GM23338 (cell line): ENCODE measurements at regions not wholly inside any gene's neighbourhood (a gene's known extent, or its start where the extent isn't known, plus 50 kb on each side); places are given as distances from the start of the nearest gene placed in this dataset.
A peak's percentile ranks its signal among the peaks of the same experiment; 100 is the strongest.

Experiments used
- ATAC-seq: fragments of 200-7000 bp; cut with Tn5 transposase; 3 replicates; pipeline ENCODE4 v1.9.1; 2020
- DNase-seq: peaks from one replicate; pipeline ENCODE4 v3.0.0-alpha.2; 2015; ENCODE audit warnings: low spot score
- H2AFZ ChIP-seq: fragments of 200-600 bp; sonication (generic); 2 replicates; pipeline ENCODE4 v1.8.0; 2016; ENCODE audit warnings: antibody characterized with exemption, mild to moderate bottlenecking, moderate library complexity
- H3F3A ChIP-seq: fragments of 200-600 bp; sonication (generic); replicated peaks from 2 replicates; pipeline ENCODE4 v1.8.0; 2017; ENCODE audit warnings: antibody characterized with exemption, mixed run types, low read depth
- H3K27ac ChIP-seq: fragments of 200-600 bp; sonication (generic); 2 replicates; pipeline ENCODE4 v1.6.1; 2016; ENCODE audit warnings: low read depth
- H3K27me3 ChIP-seq: fragments of 200-600 bp; sonication (generic); 2 replicates; pipeline ENCODE4 v1.8.0; 2016; ENCODE audit warnings: mild to moderate bottlenecking, mixed run types, moderate library complexity; ENCODE audit not compliant: insufficient read depth
- H3K36me3 ChIP-seq: fragments of 200-600 bp; sonication (generic); 2 replicates; pipeline ENCODE4 v1.8.0; 2016; ENCODE audit warnings: mild to moderate bottlenecking; ENCODE audit not compliant: insufficient read depth
- H3K4me1 ChIP-seq: fragments of 200-600 bp; sonication (generic); 2 replicates; pipeline ENCODE4 v1.8.0; 2016; ENCODE audit warnings: mild to moderate bottlenecking, moderate library complexity; ENCODE audit not compliant: insufficient read depth
- H3K4me2 ChIP-seq: fragments of 200-600 bp; sonication (generic); 2 replicates; pipeline ENCODE4 v1.7.1; 2017; ENCODE audit warnings: mixed run types
- H3K4me3 ChIP-seq: fragments of 200-600 bp; sonication (generic); 2 replicates; pipeline ENCODE4 v1.6.1; 2016; ENCODE audit warnings: mixed run types
- H3K79me2 ChIP-seq: fragments of 200-600 bp; sonication (generic); replicated peaks from 2 replicates; pipeline ENCODE4 v1.8.0; 2017; ENCODE audit warnings: mild to moderate bottlenecking; ENCODE audit not compliant: insufficient read depth
- H3K9me2 ChIP-seq: fragments of 200-600 bp; sonication (generic); 2 replicates; pipeline ENCODE4 v1.8.0; 2017; ENCODE audit not compliant: insufficient read depth
- H4K20me1 ChIP-seq: fragments of 200-600 bp; sonication (generic); replicated peaks from 2 replicates; pipeline ENCODE4 v1.8.0; 2017; ENCODE audit warnings: mild to moderate bottlenecking; ENCODE audit not compliant: insufficient read depth
- H3K27ac Mint-ChIP-seq: 2 replicates; pipeline ENCODE4 v1.8.0; 2020; ENCODE audit warnings: inconsistent platforms, mild to moderate bottlenecking, moderate library complexity, mixed read lengths
- H3K27me3 Mint-ChIP-seq: 3 replicates; pipeline ENCODE4 v1.8.0; 2022; ENCODE audit warnings: low read depth, mild to moderate bottlenecking, moderate library complexity, mixed read lengths, inconsistent platforms; ENCODE audit not compliant: insufficient read depth, poor library complexity
- H3K36me3 Mint-ChIP-seq: 3 replicates; pipeline ENCODE4 v1.8.0; 2021; ENCODE audit warnings: low read depth, mild to moderate bottlenecking, inconsistent platforms, moderate library complexity, mixed read lengths
- H3K4me1 Mint-ChIP-seq: 3 replicates; pipeline ENCODE4 v1.8.0; 2020; ENCODE audit warnings: mild to moderate bottlenecking, inconsistent platforms, mixed read lengths
- H3K4me3 Mint-ChIP-seq: 3 replicates; pipeline ENCODE4 v1.8.0; 2021; ENCODE audit warnings: moderate library complexity, mild to moderate bottlenecking, inconsistent platforms, mixed read lengths
- H3K9me3 Mint-ChIP-seq: 3 replicates; pipeline ENCODE4 v1.8.0; 2020; ENCODE audit warnings: moderate library complexity, mild to moderate bottlenecking, inconsistent platforms, mixed read lengths
- CREB1 ChIP-seq: fragments of 250-450 bp; sonication (Bioruptor Pico); IDR thresholded peaks from 2 replicates; pipeline ENCODE4 v1.5.0; 2020; ENCODE audit warnings: low read depth, mild to moderate bottlenecking, moderate library complexity
- EZH2 ChIP-seq: fragments of 200-600 bp; sonication (generic); IDR thresholded peaks from one replicate; pipeline ENCODE4 v1.8.0; 2017; ENCODE audit warnings: antibody characterized with exemption, mild to moderate bottlenecking, low read depth; ENCODE audit not compliant: unreplicated experiment
- EZH2phosphoT487 ChIP-seq: fragments of 200-600 bp; sonication (generic); IDR thresholded peaks from one replicate; pipeline ENCODE4 v1.8.1; 2018; ENCODE audit warnings: antibody characterized with exemption; ENCODE audit not compliant: unreplicated experiment
- NANOG ChIP-seq: IDR thresholded peaks from 2 replicates; pipeline ENCODE4 v1.6.1; 2016; ENCODE audit warnings: antibody characterized with exemption, borderline replicate concordance
- POLR2AphosphoS5 ChIP-seq: IDR thresholded peaks from 2 replicates; pipeline ENCODE4 v1.6.1; 2016; ENCODE audit warnings: antibody characterized with exemption, low read depth
- ZNF114 ChIP-seq: fragments of 250-450 bp; sonication (Bioruptor Pico); IDR thresholded peaks from 2 replicates; pipeline ENCODE4 v1.5.0; 2020; ENCODE audit warnings: mild to moderate bottlenecking, moderate library complexity
- ZNF462 ChIP-seq: fragments of 250-450 bp; sonication (Bioruptor Pico); IDR thresholded peaks from 2 replicates; pipeline ENCODE4 v1.5.0; 2020; ENCODE audit warnings: mild to moderate bottlenecking, moderate library complexity
- TF ChIP-seq, protein P1 (sequence below): IDR thresholded peaks from 2 replicates; pipeline ENCODE4 v1.6.1; 2016; ENCODE audit warnings: antibody characterized with exemption

DNA sequence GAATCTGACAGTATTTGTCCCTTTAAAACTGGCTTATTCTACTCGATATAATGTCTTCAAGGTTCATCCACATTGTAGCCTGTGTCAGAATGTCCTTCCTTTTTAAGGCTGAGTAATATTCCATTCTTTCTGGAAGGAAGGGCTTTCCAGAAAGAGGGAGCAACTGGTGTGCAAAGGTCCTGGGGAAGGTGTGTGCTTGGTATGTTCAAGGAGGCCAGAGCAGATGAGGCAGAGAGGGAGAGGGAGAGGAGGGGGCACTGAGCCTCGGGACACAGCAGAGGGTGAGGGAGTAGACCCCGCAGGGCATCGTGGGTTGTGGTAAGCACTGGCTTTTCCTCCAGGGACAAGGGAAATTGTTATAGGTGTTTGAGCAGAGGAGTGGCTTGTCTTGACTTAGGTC, 90.9 kb upstream of the NCOR2 start:
- peaks cover 23% of the 10 kb centered on the region for H3K4me1 Mint-ChIP-seq
- Histone ChIP-seq H4K20me1 (no peaks in the 10 kb centered on the region), H3K36me3 (no peaks in the 10 kb centered on the region), H3K9me2 (no peaks in the 10 kb centered on the region), H3F3A (peaks cover 5% of the 10 kb centered on the region; the same call in 1 of the 2 replicates), H3K79me2 (no peaks in the 10 kb centered on the region), H3K4me1 (peaks cover 13% of the 10 kb centered on the region), H3K27me3 (no peaks in the 10 kb centered on the region), H2AFZ (no peak overlapping the region), H3K27ac (no peak overlapping the region), H3K4me2 (no peak overlapping the region), H3K4me3 (no peak overlapping the region)
- DNase-seq (no peak), ATAC-seq (no peak)
- H3K9me3 Mint-ChIP-seq: no peaks in the 10 kb centered on the region
- no peaks in the 10 kb centered on the region for H3K36me3 Mint-ChIP-seq
- H3K27me3 Mint-ChIP-seq: peaks cover 16% of the 10 kb centered on the region
- no peak overlapping the region for H3K4me3 Mint-ChIP-seq
- no peak for TF ChIP-seq NANOG
- no peak for TF ChIP-seq EZH2
- no peak for TF ChIP-seq POLR2AphosphoS5
- H3K27ac Mint-ChIP-seq: no peak overlapping the region

DNA sequence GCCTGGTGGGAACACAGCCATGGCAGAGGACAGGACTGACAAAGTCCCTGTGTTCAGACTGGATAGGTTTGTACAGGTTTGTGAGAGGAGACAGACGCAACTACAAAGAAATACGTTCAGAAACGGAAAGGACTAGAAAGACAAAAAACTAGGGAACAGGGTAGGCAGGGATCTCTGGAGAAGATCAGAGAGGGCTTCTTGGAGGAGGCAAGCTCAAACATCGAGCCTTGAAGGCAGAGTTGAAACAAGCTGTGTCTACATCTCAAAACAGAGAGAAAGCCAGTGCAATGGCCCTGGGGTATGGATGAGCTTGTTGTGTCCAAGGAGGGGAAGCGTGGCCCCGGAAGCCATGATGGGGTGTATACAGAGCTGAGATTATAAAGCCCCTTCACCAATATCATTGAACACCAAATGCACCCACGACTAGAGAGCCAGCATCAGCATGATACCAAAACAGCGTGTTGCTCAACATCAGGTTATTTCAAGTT, 89.6 kb upstream of the NCOR2 start:
- no peaks in the 10 kb centered on the region for H3K9me2 ChIP-seq
- H3K9me3 Mint-ChIP-seq: no peaks in the 10 kb centered on the region
- no peak overlapping the region for H2AFZ ChIP-seq
- H3K27me3 Mint-ChIP-seq: peaks cover 16% of the 10 kb centered on the region
- ATAC-seq: no peak
- peaks cover 13% of the 10 kb centered on the region for H3K4me1 ChIP-seq
- no peak for DNase-seq
- H3F3A ChIP-seq: peaks cover 5% of the 10 kb centered on the region; the same call in 1 of the 2 replicates
- peaks cover 24% of the 10 kb centered on the region for H3K4me1 Mint-ChIP-seq
- no peak overlapping the region for H3K4me3 ChIP-seq
- H3K36me3 Mint-ChIP-seq: no peaks in the 10 kb centered on the region
- no peaks in the 10 kb centered on the region for H3K27me3 ChIP-seq
- H4K20me1 ChIP-seq: no peaks in the 10 kb centered on the region
- no peaks in the 10 kb centered on the region for H3K36me3 ChIP-seq
- no peak overlapping the region for H3K4me2 ChIP-seq
- H3K4me3 Mint-ChIP-seq: no peak overlapping the region
- H3K27ac ChIP-seq: no peak overlapping the region
- TF ChIP-seq ZNF114 (CRISPR knock-in tag) (no peak), CREB1 (CRISPR knock-in tag) (no peak), EZH2phosphoT487 (no peak)
- TF ChIP-seq, protein P1, sequence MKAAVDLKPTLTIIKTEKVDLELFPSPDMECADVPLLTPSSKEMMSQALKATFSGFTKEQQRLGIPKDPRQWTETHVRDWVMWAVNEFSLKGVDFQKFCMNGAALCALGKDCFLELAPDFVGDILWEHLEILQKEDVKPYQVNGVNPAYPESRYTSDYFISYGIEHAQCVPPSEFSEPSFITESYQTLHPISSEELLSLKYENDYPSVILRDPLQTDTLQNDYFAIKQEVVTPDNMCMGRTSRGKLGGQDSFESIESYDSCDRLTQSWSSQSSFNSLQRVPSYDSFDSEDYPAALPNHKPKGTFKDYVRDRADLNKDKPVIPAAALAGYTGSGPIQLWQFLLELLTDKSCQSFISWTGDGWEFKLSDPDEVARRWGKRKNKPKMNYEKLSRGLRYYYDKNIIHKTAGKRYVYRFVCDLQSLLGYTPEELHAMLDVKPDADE: no peak
- no peak overlapping the region for H3K27ac Mint-ChIP-seq
- no peaks in the 10 kb centered on the region for H3K79me2 ChIP-seq

- peak overlapping the region; percentile 4; the same call in 2 of the 3 replicates for H3K4me3 Mint-ChIP-seq
- peaks cover 14% of the 10 kb centered on the region for H3K27me3 Mint-ChIP-seq
- H3K9me3 Mint-ChIP-seq: no peaks in the 10 kb centered on the region; the same call in 2 of the 3 replicates
- Histone ChIP-seq H3F3A (peaks cover 5% of the 10 kb centered on the region; the same call in 1 of the 2 replicates), H4K20me1 (no peaks in the 10 kb centered on the region), H3K9me2 (no peaks in the 10 kb centered on the region), H3K27ac (no peak overlapping the region), H3K36me3 (no peaks in the 10 kb centered on the region), H2AFZ (peak overlapping the region; percentile 92), H3K27me3 (no peaks in the 10 kb centered on the region), H3K4me3 (peak overlapping the region; percentile 22; the same call in 1 of the 2 replicates), H3K79me2 (no peaks in the 10 kb centered on the region), H3K4me1 (peaks cover 13% of the 10 kb centered on the region), H3K4me2 (peak overlapping the region; percentile 55; the same call in 1 of the 2 replicates)
- peaks cover 24% of the 10 kb centered on the region for H3K4me1 Mint-ChIP-seq
- peak overlapping the region; percentile 1; the same call in 1 of the 2 replicates for H3K27ac Mint-ChIP-seq
- ATAC-seq (peak; percentile 81), DNase-seq (peak; percentile 82)
- H3K36me3 Mint-ChIP-seq: no peaks in the 10 kb centered on the region
- TF ChIP-seq POLR2AphosphoS5: no peak
- TF ChIP-seq ZNF462 (CRISPR knock-in tag): no peak
These were observed 88.5 kb upstream of the NCOR2 start for GRCh38 chr12:124655698-124656516.
